HG03025 (cell line): ENCODE measurements at regions not wholly inside any gene's neighbourhood (a gene's known extent, or its start where the extent isn't known, plus 50 kb on each side); places are given as distances from the start of the nearest gene placed in this dataset.
"Not testable (repeated sequence)": the region's sequence is repeated elsewhere in the genome, so short reads cannot be mapped to it uniquely, and the experiment has no call there.

Source experiments
- ATAC-seq: cut with Tn5 transposase; IDR thresholded peaks from one replicate; pipeline ENCODE4 v1.9.1; 2021; ENCODE audit warnings: mild to moderate bottlenecking, moderate library complexity; ENCODE audit not compliant: unreplicated experiment, low FRiP score

DNA sequence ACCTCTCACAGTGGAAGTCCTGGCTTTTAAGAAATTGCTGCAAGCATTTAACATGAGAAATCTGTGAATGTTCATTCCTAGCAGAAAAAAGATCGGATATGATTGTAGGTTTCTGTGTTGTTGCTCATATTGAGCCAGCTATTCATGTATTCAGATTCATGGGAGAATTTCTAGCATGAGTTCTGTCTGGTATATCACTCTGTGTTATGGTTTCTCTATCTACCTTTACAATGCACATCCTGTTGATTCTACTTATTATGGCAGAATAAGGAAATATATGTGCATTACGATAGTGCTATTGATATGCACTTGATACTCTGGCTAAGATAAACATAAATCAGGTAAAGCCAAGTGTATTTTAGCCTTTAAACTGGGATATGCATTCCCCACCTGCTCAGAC, 138.2 kb downstream of the KCNRG start:
- ATAC-seq: no peak

DNA sequence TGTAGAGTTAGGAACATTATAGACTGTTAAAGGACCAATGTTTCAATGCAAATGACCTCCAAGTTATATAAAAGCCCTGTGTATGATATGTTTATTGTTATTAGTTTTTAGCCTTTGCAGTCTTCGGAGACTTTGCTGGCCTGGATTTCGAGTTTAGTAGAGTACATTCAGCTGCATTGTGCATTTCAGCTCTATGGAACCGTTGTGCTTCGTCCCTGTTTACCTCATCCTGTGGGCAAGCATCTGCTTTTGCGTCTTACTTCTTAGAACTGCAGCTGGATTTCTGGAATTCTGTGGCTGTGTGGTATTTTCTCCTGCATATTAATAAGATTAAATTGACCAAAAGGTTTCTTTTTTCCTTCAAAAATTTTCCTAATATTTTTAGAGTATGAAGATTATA, 138.6 kb downstream of the KCNRG start:
- ATAC-seq: no peak

DNA sequence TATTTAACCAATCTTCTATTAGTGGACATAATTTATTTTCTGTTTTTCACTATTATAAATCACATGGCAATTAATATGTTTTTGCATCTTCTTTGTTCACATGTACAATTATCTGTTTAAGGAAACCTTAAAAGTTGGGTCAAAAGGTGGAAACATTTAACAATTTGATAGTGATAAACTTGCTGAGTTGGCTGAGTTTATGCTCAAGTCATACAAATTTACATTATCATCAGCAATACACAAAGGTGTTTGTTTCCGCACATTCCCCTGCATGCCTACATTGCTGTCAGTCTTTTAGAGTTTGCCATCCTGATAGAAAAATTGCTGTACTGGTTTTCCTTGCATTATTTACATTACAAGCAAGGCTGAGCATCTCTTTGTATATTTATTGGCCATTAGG, 139.5 kb downstream of the KCNRG start:
- ATAC-seq: no peak

DNA sequence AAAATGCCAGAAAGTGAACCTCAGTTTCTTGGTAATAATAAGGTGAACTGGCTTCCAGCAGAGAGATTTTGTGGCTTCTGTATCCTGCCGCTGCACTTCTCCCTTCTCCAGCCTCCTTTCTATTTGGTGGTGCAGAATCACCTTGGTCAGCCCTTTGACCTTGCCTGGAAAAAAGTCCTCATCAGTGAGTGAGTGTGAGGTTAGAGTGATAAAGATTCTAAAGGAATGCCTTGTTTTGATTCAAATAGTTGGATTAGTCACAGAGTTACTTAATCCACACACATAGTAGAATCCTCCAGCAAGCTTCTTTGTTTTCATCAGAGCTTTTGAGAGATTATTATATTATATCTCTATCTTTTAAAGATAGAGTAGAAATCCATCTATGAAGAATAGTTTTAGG, 140.9 kb downstream of the KCNRG start:
- no peak for ATAC-seq

DNA sequence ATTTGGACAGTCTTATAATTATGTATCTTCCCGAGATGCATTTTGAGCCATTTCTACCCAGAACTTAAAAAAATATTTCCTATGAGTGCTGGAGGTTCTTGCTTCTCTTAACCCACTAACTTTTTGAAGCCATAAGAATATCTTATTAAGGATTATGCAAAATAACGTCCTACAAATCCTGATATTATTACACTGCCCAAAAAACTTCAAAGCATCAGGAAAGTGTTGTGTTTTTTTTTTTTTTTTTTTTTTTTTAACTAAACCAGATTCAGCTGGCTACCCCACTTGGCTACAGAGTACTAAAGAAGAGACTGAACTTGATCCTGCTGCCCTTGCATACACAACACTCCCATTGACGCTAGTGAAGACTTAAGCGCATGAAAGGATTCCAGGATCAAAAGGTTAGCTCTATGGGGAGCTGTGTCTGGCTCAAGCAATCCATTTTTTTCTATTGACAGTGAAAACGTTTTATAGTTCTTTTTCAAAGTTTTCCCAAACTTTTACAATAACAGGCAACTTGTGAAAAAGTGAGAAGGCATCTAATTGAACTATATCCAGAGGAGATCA, 141.4 kb downstream of the KCNRG start:
- ATAC-seq: no peak

DNA sequence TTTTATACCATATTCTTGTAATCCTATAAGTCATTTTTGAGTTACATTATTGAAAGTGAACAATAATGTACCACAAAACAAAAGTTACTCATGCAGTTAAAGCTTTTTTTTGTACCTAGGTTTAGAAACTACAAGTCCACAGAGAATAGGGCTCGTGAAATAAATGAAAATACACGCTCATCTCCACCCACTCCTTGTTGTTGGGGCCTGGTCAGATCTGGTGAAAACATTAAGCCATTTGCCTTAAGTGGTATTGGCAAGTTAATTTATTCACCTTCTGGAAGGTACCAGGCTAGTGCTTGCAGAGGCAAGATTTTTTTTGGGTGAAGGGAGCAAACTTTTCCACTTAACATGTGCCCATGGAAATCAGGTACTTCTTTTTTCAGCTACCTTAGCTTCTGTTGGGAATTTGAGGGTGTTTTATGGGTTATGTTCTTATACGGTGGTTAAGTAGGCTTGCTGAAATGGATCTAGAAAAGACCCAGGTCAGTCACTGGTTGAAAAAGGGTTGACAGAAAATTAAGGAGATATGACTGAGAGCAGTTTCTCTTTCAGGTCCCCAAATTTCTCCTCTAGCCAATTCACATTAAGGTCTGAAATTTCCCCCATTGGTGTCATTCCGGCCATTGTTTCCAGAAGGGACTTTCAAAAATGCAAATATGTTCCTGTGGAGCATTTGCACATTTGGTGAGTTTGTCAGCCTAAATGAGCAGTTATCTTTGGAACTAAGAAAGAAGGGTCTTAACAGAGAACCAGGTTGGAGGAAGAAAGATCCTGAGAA, 143.3 kb downstream of the KCNRG start:
- no peak for ATAC-seq

DNA sequence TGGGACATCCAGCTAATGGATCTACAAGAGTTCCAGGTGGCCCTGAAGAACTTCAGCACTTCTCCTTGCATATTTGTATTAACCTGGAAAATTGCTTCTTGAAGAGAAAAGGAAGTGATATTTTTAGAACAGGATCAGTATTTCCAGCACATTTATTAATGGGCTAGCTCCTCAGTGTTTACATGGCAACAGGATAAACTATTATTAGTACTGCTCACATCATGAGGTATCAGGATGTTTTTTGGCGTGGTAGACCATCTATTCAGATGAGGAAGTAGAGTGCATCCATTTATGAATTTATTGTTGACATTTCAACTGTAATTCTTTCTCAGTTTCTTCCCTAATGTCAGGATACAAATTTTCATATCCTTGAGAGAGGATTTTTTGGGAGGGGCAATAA, 144.4 kb downstream of the KCNRG start:
- no peak for ATAC-seq

DNA sequence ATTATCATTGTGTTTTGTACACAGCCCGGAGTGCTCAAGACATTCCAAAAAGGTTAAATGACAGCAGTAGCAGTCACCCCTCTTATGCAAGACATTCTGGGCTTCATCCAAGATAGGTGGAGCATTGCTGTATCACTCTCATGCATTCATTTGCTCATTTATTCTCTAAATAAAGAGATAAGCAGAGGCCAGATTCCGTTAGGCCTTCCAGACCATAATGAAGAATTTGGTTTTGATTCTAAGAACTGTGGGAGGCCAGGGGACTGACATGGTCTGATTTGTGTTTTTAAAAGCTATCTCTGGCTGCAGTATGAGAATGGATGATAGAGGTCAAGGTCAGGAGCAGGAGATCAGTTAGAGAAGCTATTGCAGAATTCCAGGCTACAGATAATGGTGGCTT, 145.8 kb downstream of the KCNRG start:
- ATAC-seq: no peak

DNA sequence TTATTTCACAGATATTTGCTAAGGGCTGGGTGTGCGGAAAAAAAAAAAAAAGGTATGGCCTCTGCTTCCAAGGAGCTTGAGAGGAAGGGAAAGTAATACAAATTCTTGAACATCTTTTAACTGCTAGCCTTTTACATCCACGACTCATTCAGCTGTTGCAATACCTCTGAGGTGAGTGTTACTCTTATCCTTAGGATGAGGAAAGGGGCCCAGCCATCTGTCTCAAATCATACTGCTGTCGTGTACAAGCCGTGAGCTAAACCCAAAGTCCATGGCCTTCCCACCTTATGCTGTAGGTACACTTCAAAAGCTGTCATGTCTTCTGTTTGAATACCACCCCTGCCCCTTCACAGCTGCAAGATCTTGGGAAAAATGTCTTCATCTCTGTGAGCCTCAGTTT, 146.8 kb downstream of the KCNRG start:
- no peak for ATAC-seq

DNA sequence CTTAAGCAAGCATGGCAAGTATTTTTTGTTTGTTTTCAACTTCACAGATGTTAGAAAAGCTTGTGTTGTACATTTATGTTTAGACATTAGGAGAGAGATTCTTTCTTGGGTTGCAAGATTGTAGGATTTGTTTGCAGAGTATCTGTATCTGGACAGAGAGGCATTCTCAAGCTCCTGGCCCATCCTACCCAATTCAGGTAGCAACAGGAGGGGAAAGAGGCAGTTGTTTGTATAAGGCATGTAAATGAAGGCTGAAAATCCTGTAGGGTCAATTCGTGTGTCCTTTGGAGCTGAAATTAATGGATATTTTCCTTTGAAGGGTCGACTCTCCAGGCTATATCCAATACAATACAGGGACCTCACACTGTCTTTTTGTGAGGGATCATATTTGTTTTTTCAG, 147.3 kb downstream of the KCNRG start:
- ATAC-seq: no peak

DNA sequence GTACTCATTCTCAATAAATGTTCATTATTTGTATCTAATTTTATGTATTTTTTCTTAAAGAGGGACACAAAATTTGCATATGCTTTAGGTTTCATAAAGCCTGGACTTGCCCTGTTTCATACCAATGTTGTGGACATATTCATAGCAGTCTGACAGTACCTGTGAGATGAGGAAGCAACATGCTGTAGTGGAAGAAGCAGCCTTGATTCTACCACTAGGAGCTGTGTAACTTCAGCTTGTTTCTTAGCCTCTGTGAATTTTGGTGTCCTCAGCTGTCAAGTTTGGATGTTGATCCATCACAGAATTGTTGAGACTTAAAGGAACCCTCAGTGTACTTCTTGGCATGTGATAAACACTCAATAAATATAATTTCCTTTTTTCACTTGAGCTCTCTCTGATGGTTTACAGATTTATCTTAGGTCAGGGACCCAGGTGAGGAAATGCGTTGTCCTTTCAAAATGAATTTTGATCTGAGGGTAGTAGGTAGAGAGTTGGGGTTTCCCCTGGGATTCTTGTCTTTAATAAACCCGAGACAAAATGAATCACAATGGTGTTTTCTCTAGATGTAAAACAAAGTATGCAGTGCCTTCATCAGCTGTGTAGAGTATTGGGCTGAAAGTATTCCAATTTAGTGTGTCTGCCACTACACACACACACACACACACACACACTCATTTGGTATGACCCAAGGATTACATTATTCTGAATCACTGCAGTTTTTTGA, 152.1 kb downstream of the KCNRG start:
- ATAC-seq: no peak

DNA sequence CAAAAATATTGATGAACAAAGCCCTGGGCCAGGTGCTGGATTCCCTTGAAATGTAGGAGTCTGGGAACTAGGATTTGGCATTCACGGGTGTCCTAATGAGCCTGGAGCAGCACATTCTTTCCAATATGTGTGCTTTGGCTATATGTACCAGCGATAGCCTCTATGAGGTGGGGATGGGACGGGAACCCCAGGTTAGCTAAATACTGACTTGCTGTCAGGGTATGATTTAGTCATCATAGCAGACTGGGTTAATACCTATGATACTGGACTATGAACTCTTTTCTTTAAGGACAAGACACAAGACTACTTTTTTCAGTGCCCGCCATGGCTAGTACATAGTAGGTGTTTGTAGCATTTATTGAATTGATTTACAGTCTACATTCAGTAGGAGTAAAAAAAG, 152.7 kb downstream of the KCNRG start:
- no peak for ATAC-seq

DNA sequence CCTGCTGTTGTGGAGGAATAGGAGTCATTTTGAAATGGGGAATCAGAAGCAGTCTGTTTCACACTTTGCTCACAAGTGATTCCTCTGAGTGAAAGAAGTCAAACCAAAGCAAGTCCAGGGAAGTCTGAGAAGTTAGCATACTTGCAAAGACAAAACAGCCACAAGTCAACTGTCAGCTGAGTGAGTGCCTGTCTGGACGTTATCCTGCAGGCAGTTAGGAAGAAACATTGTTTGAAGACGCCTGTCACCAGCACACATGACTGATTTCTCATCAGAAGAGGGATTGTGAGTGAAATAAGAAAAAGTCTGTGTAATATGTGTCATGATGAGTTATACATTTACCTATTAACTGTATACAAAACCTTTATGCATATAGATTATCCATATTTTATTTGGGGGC, 153.5 kb downstream of the KCNRG start:
- ATAC-seq: no peak

DNA sequence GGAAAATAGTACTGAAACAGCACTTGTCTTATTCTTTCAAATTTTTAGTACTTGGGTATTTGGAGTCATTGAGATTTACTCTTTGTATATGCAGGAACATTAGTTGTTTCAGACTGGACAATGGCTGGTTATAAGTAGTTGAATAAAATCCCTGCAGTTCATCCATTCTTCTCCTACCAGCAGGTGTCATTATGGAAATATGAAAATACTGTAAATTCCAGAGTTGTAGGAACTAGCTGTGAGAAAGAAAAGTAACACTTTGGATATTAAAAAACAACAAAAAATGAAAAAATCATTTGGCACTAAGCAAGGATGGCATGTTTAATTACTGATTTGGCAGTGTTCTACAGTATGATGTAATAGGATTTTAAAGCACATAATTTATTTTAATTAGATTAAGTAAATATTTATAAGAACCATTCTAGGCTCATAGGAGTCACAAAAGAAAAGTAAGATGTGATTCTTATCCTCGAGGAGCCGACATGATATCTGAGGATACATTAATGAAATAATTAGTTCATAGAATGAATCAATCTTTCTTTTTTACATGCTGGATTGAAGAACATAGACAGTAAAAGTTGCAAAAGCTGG, 155.3 kb downstream of the KCNRG start:
- ATAC-seq: no peak

DNA sequence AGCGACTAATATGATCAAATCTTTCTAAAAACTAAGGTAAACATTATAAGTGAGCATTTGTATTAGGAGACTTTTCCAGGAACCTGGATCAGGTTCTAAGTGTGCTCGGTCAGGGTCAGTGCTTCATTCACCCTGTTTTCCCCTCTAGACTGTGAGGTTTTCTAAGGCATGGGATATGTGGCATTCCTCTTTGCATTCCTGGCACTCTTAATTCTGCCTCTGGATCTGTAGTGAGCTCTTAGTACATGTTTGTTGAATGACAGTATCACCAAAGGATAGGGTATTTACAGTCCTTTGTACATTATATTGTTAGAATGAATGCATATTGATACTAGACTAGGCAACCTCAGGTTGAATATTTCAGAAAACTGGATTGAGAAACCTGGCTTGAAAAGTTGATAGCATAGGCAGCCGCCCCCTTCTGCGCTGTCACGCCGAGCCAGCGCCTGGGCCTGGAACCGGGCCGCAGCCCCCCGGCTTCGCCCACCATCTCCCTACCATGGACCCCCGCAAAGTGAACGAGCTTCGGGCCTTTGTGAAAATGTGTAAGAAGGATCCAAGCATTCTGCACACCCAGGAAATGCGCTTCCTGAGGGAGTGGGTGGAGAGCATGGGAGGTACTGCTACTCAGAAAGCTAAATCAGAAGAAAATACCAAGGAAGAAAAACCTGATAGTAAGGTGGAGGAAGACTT, 156.5 kb downstream of the KCNRG start:
- ATAC-seq: no peak

DNA sequence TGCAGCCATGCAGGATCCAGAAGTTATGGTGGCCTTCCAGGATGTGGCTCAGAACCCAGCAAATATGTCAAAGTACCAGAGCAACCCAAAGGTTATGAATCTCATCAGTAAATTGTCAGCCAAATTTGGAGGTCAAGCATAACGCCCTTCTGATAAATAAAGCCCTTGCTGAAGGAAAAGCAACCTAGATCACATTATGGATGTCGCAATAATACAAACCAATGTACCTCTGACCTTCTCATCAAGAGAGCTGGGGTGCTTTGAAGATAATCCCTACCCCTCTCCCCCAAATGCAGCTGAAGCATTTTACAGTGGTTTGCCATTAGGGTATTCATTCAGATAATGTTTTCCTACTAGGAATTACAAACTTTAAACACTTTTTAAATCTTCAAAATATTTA, 157.8 kb downstream of the KCNRG start:
- ATAC-seq: not testable (repeated sequence)

DNA sequence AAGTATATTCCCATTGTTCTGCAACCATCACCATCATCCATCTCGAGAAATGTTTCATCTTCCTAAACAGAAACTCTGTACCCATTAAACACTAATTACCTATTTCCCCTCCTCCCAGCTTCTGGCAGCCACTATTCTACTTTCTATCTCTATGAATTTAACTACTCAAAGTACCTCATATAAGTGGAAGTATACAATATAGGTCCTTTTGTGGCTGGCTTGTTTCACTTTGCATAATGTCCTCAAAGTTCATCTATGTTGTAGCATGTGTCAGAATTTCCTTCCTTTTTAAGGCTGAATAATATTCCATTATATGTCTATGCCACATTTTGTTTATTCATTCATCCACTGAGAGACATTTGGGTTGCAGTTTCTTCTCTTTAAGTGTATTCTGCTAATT, 159.4 kb downstream of the KCNRG start:
- no peak for ATAC-seq

DNA sequence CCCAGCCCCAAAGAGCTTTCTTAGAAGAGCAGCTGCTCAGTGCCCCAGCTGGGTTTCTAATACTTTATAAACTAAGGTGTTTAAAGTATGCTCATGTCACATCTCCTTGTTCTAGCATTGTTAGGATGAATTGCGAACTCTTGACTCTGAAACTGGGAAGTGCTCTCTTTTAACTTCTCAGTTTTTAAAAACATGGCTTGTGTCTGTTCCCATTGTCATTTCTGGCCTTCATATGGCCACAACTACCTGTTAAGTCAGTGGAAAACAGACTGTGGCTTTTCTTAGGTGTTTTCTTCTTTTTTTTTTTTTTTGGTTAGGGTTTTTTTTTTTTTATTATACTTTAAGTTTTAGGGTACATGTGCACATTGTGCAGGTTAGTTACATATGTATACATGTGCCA, 164.7 kb downstream of the KCNRG start:
- ATAC-seq: no peak

DNA sequence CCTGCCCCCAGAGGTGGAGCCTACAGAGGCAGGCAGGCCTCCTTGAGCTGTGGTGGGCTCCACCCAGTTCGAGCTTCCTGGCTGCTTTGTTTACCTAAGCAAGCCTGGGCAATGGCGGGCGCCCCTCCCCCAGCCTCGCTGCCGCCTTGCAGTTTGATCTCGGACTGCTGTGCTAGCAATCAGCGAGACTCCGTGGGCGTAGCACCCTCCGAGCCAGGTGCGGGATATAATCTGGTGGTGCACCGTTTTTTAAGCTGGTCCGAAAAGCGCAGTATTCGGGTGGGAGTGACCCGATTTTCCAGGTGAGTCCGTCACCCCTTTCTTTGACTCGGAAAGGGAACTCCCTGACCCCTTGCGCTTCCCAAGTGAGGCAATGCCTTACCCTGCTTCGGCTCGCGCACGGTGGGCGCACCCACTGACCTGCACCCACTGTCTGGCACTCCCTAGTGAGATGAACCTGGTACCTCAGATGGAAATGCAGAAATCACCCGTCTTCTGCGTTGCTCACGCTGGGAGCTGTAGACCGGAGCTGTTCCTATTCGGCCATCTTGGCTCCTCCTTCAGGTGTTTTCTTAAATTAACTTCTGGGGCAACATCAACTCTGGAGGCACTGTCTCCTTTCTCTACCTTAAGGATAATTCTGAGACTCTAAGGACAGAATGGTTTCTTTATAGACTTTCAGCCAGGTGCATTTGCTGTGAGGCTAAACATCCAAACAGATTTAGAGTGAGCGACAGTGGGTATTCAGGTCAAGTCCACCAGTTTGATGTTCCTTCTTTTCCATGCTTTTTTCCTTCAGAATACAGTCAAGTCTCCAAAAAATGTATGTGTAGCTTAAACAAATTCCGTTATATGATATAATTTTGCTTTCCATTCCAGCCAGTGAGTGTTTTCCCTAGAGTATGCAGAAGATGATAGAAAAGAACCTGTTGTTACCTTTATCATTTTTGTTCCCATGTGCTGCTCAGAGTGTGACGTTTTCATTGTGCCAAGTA, 170.8 kb downstream of the KCNRG start:
- ATAC-seq: not testable (repeated sequence)
